ENCODE measurements at regions not wholly inside any gene's neighbourhood (a gene's known extent, or its start where the extent isn't known, plus 50 kb on each side); places are given as distances from the start of the nearest gene placed in this dataset.
"Not testable (repeated sequence)": the region's sequence is repeated elsewhere in the genome, so short reads cannot be mapped to it uniquely, and the experiment has no call there.

- H3K36me3 Mint-ChIP-seq; DNase-seq (ENCODE audit: low spot score); H3K27me3 Mint-ChIP-seq (ENCODE audit: low read depth); POLR2A ChIA-PET; CTCF ChIA-PET; ATAC-seq; H3K27ac Mint-ChIP-seq; H3K9me3 Mint-ChIP-seq: not testable (repeated sequence)
- Mint-ChIP-seq H3K4me1 (peaks cover 14% of the 10 kb centered on the region), H3K4me3 (peak overlapping the region; percentile 40; the same call in 1 of the 2 replicates)
Measured at GRCh38 chr1:120941066-120941465, 51.5 kb downstream of the PPIAL4A start.

GRCh38 chr1:120941836-120942217 lies 52.3 kb downstream of the PPIAL4A start:
- peak overlapping the region; percentile 81 for H3K4me3 Mint-ChIP-seq
- H3K27me3 Mint-ChIP-seq (ENCODE audit: low read depth); H3K36me3 Mint-ChIP-seq; H3K9me3 Mint-ChIP-seq; CTCF ChIA-PET; ATAC-seq; DNase-seq (ENCODE audit: low spot score): not testable (repeated sequence)
- POLR2A ChIA-PET, result interaction anchor here (0.6 kb wide), 1 partner anchor 1402 kb away, joined by 6 read pairs; no protein-coding TSS in a partner anchor
- H3K27ac Mint-ChIP-seq, result peak overlapping the region; percentile 100
- peaks cover 14% of the 10 kb centered on the region for H3K4me1 Mint-ChIP-seq

GRCh38 chr1:120942218-120942944 lies 52.8 kb downstream of the PPIAL4A start:
- Mint-ChIP-seq H3K4me1 (peaks cover 14% of the 10 kb centered on the region), H3K4me3 (peak overlapping the region; percentile 81), H3K27ac (peak overlapping the region; percentile 100)
- POLR2A ChIA-PET, result interaction anchor here (0.6 kb wide), 1 partner anchor 1403 kb away, joined by 6 read pairs; no protein-coding TSS in a partner anchor
- TF ChIP-seq ZNF416 (CRISPR knock-in tag; IDR thresholded peaks at IDR 0.05) (peak; percentile 88), NFATC4 (CRISPR knock-in tag; IDR thresholded peaks at IDR 0.05) (peak; percentile 82; the same call in 1 of the 2 replicates), ZNF671 (CRISPR knock-in tag; IDR thresholded peaks at IDR 0.05) (0 out of 2 replicates have a peak, but pooled peaks have one; percentile 37), ZNF425 (CRISPR knock-in tag; conservative IDR thresholded peaks at IDR 0.05) (peak; percentile 84; the same call in 1 of the 2 replicates), EMX1 (CRISPR knock-in tag; IDR thresholded peaks at IDR 0.05) (peak; percentile 88; the same call in 1 of the 2 replicates), TEAD1 (CRISPR knock-in tag; IDR thresholded peaks at IDR 0.05) (peak; percentile 64; the same call in 1 of the 2 replicates), ZNF219 (CRISPR knock-in tag; IDR thresholded peaks at IDR 0.05; ENCODE audit: borderline replicate concordance) (0 out of 2 replicates have a peak, but pooled peaks have one; percentile 46), ZNF532 (CRISPR knock-in tag; IDR thresholded peaks at IDR 0.05; ENCODE audit: borderline replicate concordance) (peak; percentile 78), ESRRA (CRISPR knock-in tag; IDR thresholded peaks at IDR 0.05; ENCODE audit: borderline replicate concordance) (0 out of 2 replicates have a peak, but pooled peaks have one; percentile 33), JUN (CRISPR knock-in tag; IDR thresholded peaks at IDR 0.05) (peak; percentile 27; the same call in 1 of the 2 replicates), ERG (CRISPR knock-in tag; IDR thresholded peaks at IDR 0.05) (0 out of 2 replicates have a peak, but pooled peaks have one; percentile 45)
- H3K36me3 Mint-ChIP-seq; H3K9me3 Mint-ChIP-seq; H3K27me3 Mint-ChIP-seq (ENCODE audit: low read depth); CTCF ChIA-PET: not testable (repeated sequence)
- ATAC-seq (peak; percentile 84), DNase-seq (ENCODE audit: low spot score) (peak; percentile 67)

GRCh38 chr1:120942945-120943319 lies 53.4 kb downstream of the PPIAL4A start:
- peak overlapping the region; percentile 81 for H3K4me3 Mint-ChIP-seq
- POLR2A ChIA-PET, result not testable (repeated sequence)

GRCh38 chr1:120944691-120945090 lies 55.1 kb downstream of the PPIAL4A start:
- ATAC-seq; H3K27ac Mint-ChIP-seq; POLR2A ChIA-PET; H3K9me3 Mint-ChIP-seq; CTCF ChIA-PET; H3K4me3 Mint-ChIP-seq; H3K27me3 Mint-ChIP-seq (ENCODE audit: low read depth); DNase-seq (ENCODE audit: low spot score); H3K36me3 Mint-ChIP-seq: not testable (repeated sequence)
- peaks cover 14% of the 10 kb centered on the region for H3K4me1 Mint-ChIP-seq

More at GRCh38 chr1:120942945-120943319, 53.4 kb downstream of the PPIAL4A start:
- CTCF ChIA-PET; H3K9me3 Mint-ChIP-seq; DNase-seq (ENCODE audit: low spot score); H3K36me3 Mint-ChIP-seq; H3K27me3 Mint-ChIP-seq (ENCODE audit: low read depth): not testable (repeated sequence)
- ATAC-seq, result peak; percentile 20
- peaks cover 14% of the 10 kb centered on the region for H3K4me1 Mint-ChIP-seq
- peak overlapping the region; percentile 100; the same call in 1 of the 2 replicates for H3K27ac Mint-ChIP-seq

GRCh38 chr1:120945122-120945521 lies 55.6 kb downstream of the PPIAL4A start:
- H3K4me3 Mint-ChIP-seq; POLR2A ChIA-PET; DNase-seq (ENCODE audit: low spot score); H3K9me3 Mint-ChIP-seq; H3K27ac Mint-ChIP-seq; CTCF ChIA-PET; ATAC-seq; H3K27me3 Mint-ChIP-seq (ENCODE audit: low read depth); H3K36me3 Mint-ChIP-seq: not testable (repeated sequence)
- H3K4me1 Mint-ChIP-seq, result peaks cover 14% of the 10 kb centered on the region

- ATAC-seq; H3K27me3 Mint-ChIP-seq (ENCODE audit: low read depth); H3K9me3 Mint-ChIP-seq; H3K36me3 Mint-ChIP-seq; CTCF ChIA-PET; H3K27ac Mint-ChIP-seq; DNase-seq (ENCODE audit: low spot score); POLR2A ChIA-PET; H3K4me1 Mint-ChIP-seq; H3K4me3 Mint-ChIP-seq: not testable (repeated sequence)
Measured at GRCh38 chr1:120947114-120947513, 57.5 kb downstream of the PPIAL4A start.
